AG09309 (cell line): ENCODE measurements at regions not wholly inside any gene's neighbourhood (a gene's known extent, or its start where the extent isn't known, plus 50 kb on each side); places are given as distances from the start of the nearest gene placed in this dataset.

Experiments
- DNase-seq: peaks from one replicate; pipeline ENCODE4 v3.0.0-alpha.2; 2010; ENCODE audit warnings: low read depth
- H3K4me3 ChIP-seq: 2 replicates; pipeline ENCODE4 v1.5.1; 2011; ENCODE audit warnings: mild to moderate bottlenecking, low read depth, low read length, moderate library complexity; ENCODE audit not compliant: control insufficient read depth
- TF ChIP-seq, protein P1 (sequence below): IDR thresholded peaks from 2 replicates; pipeline ENCODE4 v1.5.1; 2011; ENCODE audit warnings: mild to moderate bottlenecking, low read depth, low read length, inconsistent platforms; ENCODE audit not compliant: insufficient read depth, control insufficient read depth; ENCODE audit errors: missing control alignments

DNA sequence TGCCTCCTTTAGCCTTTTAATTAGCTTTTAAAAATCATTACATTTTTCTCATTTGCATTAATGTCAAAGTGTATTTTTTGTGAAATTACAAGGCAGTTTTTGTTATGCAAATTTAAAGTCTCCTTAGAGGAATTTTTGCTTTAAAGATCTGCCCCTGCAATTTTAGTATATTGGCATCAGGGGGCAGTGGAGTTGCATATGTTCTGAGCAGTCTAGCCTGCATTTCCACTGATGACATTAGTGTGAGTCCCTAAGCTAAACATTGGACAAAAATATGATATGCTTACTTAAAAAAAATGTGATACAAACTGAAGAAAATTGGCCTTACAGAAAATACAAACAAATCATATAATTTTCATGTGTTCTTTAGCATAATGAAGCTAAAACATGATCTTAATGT lies 426.5 kb downstream of the SLC4A3 start:
- TF ChIP-seq, protein P1, sequence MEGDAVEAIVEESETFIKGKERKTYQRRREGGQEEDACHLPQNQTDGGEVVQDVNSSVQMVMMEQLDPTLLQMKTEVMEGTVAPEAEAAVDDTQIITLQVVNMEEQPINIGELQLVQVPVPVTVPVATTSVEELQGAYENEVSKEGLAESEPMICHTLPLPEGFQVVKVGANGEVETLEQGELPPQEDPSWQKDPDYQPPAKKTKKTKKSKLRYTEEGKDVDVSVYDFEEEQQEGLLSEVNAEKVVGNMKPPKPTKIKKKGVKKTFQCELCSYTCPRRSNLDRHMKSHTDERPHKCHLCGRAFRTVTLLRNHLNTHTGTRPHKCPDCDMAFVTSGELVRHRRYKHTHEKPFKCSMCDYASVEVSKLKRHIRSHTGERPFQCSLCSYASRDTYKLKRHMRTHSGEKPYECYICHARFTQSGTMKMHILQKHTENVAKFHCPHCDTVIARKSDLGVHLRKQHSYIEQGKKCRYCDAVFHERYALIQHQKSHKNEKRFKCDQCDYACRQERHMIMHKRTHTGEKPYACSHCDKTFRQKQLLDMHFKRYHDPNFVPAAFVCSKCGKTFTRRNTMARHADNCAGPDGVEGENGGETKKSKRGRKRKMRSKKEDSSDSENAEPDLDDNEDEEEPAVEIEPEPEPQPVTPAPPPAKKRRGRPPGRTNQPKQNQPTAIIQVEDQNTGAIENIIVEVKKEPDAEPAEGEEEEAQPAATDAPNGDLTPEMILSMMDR = no peak
- H3K4me3 ChIP-seq = no peak overlapping the region
- no peak for DNase-seq

DNA sequence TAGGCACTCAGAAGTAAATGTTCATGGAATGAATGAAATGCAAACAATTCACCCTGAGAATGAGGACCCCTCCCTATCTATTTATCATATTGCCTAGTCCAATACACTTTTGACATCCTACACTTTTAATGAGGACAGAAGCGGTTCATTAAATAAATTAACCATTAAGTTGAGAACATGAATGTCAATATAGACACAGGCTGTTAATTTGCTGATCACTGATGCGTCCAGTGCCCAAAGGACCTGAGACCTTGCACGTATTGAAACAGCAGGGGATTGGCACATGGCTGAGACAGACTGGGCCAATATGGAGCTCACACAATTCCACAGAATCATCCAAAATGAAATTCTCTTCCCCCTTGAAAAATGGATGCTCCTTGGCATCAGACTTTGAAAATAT lies 430.0 kb downstream of the SLC4A3 start:
- no peak for DNase-seq
- H3K4me3 ChIP-seq = no peak overlapping the region
- TF ChIP-seq, protein P1 = no peak

DNA sequence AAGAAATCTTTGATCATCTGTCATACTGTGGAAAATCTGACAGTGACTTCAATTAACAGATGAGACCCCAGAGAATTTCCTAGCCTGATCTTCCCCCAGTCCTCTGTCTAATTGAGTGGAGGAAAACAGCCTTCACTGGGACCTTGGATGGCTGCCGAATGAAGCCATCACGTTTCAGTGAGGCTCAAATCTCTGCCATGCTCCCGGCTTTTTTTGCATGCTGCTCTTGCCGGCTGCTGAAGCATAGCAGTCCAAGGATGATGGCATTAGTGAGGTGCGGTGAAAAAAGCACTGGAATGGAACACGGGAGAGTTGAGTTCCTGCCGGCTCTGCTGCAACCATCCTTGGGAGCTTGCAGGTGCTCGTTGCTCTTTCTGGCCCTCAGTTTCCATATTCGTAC lies 430.5 kb downstream of the SLC4A3 start:
- no peak for DNase-seq
- TF ChIP-seq, protein P1 = no peak
- no peak overlapping the region for H3K4me3 ChIP-seq

DNA sequence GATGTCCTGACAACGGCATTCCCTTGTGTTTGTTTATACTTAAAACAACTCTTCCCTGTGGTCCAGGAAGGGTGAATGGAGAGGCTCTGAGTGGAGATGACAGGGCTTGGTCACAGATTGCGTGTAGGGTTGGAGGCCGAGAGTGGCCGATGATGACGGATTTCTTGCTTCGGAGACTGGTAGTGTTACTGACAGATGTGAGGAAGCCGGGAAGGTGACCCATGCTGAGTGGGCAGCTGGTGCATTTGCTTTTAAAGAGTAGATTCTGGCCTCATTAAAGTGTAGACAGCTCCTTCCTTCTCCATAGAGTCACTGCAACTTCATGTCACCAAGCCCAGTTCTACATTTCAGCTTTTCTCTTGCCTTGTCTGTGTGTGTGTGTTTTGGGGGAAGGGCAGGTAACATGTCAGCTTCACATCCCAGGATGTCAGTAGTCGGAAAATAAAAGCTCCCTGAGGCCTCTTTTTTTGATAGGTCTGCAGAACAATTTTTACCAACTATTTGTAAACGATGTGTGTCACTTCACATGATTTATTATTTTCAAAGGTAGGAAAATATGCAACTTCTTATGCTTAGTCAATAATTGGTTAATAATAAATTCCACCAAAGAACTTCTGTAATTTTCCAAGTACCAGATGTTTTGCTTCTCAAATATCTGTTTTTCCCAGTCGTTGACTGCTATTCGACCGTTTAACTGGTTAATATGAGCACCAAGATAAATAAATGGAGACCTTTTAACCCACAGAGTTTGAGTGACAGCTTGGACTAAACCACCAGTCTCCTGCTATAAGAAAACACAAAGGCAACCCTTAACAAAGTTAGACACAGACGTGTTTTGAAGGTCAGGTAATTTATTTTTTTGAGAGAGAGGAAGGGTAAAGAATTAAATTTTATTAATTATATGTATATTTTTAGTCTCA lies 436.9 kb downstream of the SLC4A3 start:
- H3K4me3 ChIP-seq = no peak overlapping the region
- TF ChIP-seq, protein P1 = no peak
- DNase-seq = no peak

DNA sequence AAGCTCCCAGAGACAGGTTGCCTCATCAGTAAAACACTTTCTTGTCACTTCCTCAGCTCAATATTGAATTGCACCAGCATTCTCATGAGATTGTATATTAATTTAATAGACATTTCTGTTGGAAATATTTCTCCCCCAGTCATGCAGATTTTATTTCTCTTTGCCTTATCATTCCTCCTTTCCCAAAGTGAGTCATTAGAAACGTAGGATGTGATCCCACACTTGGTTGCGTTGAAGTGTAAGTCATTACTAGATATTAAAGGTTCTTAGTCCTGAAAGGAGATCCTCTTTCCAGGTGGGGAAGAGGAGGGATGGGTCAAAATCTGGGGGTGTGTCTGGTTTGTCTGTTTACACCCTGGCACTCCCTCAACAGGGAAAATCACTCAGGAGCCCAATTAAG lies 438.2 kb downstream of the SLC4A3 start:
- no peak overlapping the region for H3K4me3 ChIP-seq
- TF ChIP-seq, protein P1 = no peak
- no peak for DNase-seq

DNA sequence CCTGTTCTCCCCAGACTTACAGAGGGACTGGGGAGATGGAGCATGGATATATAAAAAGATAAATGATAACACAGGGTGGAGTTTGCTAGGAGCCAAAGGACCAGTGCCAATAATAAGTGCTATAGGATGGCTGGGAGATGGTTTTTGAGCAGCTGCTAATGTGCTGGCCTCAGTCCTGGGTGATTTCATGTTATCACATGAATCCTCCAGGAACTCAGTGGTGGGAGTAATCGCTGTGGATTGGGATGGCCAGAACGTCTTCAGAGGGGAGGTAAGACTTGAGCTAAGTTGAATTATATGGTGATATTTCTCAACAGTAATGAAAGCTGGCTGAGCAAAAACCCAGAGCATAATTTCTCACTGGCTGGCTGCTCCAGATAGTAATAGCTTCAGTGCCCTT lies 441.4 kb downstream of the SLC4A3 start:
- TF ChIP-seq, protein P1 = no peak
- no peak for DNase-seq
- no peak overlapping the region for H3K4me3 ChIP-seq
